GM19452 (cell line): ENCODE measurements at regions not wholly inside any gene's neighbourhood (a gene's known extent, or its start where the extent isn't known, plus 50 kb on each side); places are given as distances from the start of the nearest gene placed in this dataset.

Source experiments
- ATAC-seq: cut with Tn5 transposase; IDR thresholded peaks from one replicate; pipeline ENCODE4 v1.9.1; 2021; ENCODE audit not compliant: unreplicated experiment

- ATAC-seq, result no peak
Measured at GRCh38 chr6:145244349-145245100, 490.8 kb downstream of the EPM2A start.

- ATAC-seq, result no peak
Measured at GRCh38 chr6:145245119-145245518, 490.2 kb downstream of the EPM2A start.

- ATAC-seq, result no peak
Measured at GRCh38 chr6:145247692-145248419, 487.5 kb downstream of the EPM2A start.

GRCh38 chr6:145250436-145250835, 484.9 kb downstream of the EPM2A start:
- ATAC-seq, result no peak

GRCh38 chr6:145252737-145253136, 482.6 kb downstream of the EPM2A start:
- ATAC-seq, result no peak

- no peak for ATAC-seq
Measured at GRCh38 chr6:145254649-145255401, 480.5 kb downstream of the EPM2A start.

GRCh38 chr6:145257704-145258103, 477.6 kb downstream of the EPM2A start:
- no peak for ATAC-seq

GRCh38 chr6:145258122-145258521, 477.2 kb downstream of the EPM2A start:
- no peak for ATAC-seq

- no peak for ATAC-seq
Measured at GRCh38 chr6:145260484-145261175, 474.7 kb downstream of the EPM2A start.

- ATAC-seq, result no peak
Measured at GRCh38 chr6:145261758-145262157, 473.6 kb downstream of the EPM2A start.

GRCh38 chr6:145262771-145263170, 472.5 kb downstream of the EPM2A start:
- ATAC-seq, result no peak

- no peak for ATAC-seq
Measured at GRCh38 chr6:145263778-145264211, 471.5 kb downstream of the EPM2A start.

GRCh38 chr6:145266432-145267075, 468.8 kb downstream of the EPM2A start:
- no peak for ATAC-seq

GRCh38 chr6:145267076-145267867, 468.0 kb downstream of the EPM2A start:
- no peak for ATAC-seq

GRCh38 chr6:145270464-145270863, 464.9 kb downstream of the EPM2A start:
- ATAC-seq, result no peak

- ATAC-seq, result no peak
Measured at GRCh38 chr6:145271040-145271439, 464.3 kb downstream of the EPM2A start.

- no peak for ATAC-seq
Measured at GRCh38 chr6:145271577-145271976, 463.7 kb downstream of the EPM2A start.

GRCh38 chr6:145272246-145272645, 463.1 kb downstream of the EPM2A start:
- no peak for ATAC-seq

GRCh38 chr6:145273136-145273535, 462.2 kb downstream of the EPM2A start:
- ATAC-seq, result no peak

- no peak for ATAC-seq
Measured at GRCh38 chr6:145274083-145274482, 461.2 kb downstream of the EPM2A start.
